ENCODE measurements at regions not wholly inside any gene's neighbourhood (a gene's known extent, or its start where the extent isn't known, plus 50 kb on each side); places are given as distances from the start of the nearest gene placed in this dataset.

DNA sequence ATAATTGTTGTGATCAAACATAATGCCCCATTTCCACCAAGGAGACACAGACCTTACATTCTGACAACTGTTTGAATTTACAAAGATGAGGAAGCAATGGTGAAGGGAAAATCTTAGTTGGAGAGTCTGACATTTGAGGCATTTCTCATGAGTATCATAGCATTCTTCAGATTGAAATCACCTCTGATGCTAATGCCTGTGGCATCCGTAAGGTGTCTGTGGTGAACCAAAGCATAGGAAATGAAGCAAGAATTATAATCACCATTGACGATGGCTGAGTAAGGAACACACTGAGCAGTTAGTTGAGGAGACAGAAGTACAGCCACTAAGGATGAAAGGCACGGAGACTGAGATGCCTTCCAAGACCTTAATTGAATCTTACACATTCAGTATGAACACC lies 575.7 kb downstream of the TRIML1 start:
- no peak for TF ChIP-seq CTCF (IDR thresholded peaks at IDR 0.05)
- no peak for TF ChIP-seq POLR2AphosphoS5 (IDR thresholded peaks at IDR 0.05)
- TF ChIP-seq POLR2A (IDR thresholded peaks at IDR 0.05) = no peak
- no peak for TF ChIP-seq EP300 (IDR thresholded peaks at IDR 0.05)
